ENCODE measurements at regions not wholly inside any gene's neighbourhood (a gene's known extent, or its start where the extent isn't known, plus 50 kb on each side); places are given as distances from the start of the nearest gene placed in this dataset.

GRCh38 chr1:239630767-239631166, 244.4 kb downstream of the CHRM3 start:
- 71 to 83% methylated on average over 2 of the region's 3 CpGs for WGBS, 2 donors
- Histone ChIP-seq H3K9me3 (no peaks in the 10 kb centered on the region), H3K27me3 (no peaks in the 10 kb centered on the region), H3K27ac (no peak overlapping the region), H3K36me3 (no peaks in the 10 kb centered on the region), H3K4me1 (no peaks in the 10 kb centered on the region), H3K4me3 (no peak overlapping the region)
- DNase-seq, result no peak
- no peak for TF ChIP-seq POLR2A (IDR thresholded peaks at IDR 0.05)
- TF ChIP-seq CTCF (IDR thresholded peaks at IDR 0.05), result no peak
- intact Hi-C loops (cut with DNase I), result no loop called here

- TF ChIP-seq CTCF (IDR thresholded peaks at IDR 0.05), result no peak
- TF ChIP-seq POLR2A (IDR thresholded peaks at IDR 0.05), result no peak
- no peak for DNase-seq
Measured at GRCh38 chr1:239633432-239633831, 247.1 kb downstream of the CHRM3 start.

GRCh38 chr1:239635276-239635675, 248.9 kb downstream of the CHRM3 start:
- no peak for TF ChIP-seq POLR2A (IDR thresholded peaks at IDR 0.05)
- no peak for TF ChIP-seq CTCF (IDR thresholded peaks at IDR 0.05)
- intact Hi-C loops (cut with DNase I), result no loop called here

More at GRCh38 chr1:239633432-239633831, 247.1 kb downstream of the CHRM3 start:
- Histone ChIP-seq H3K4me1 (no peaks in the 10 kb centered on the region), H3K27me3 (no peaks in the 10 kb centered on the region), H3K36me3 (no peaks in the 10 kb centered on the region), H3K27ac (no peak overlapping the region), H3K9me3 (no peaks in the 10 kb centered on the region), H3K4me3 (no peak overlapping the region)
- intact Hi-C loops (cut with DNase I), result no loop called here
- 76 to 85% methylated on average over 4 of the region's 4 CpGs for WGBS, 2 donors

GRCh38 chr1:239636347-239636746, 250.0 kb downstream of the CHRM3 start:
- no peak for DNase-seq
- Histone ChIP-seq H3K9me3 (no peaks in the 10 kb centered on the region), H3K27me3 (no peaks in the 10 kb centered on the region), H3K36me3 (no peaks in the 10 kb centered on the region), H3K4me1 (no peaks in the 10 kb centered on the region), H3K27ac (no peak overlapping the region), H3K4me3 (no peak overlapping the region)
- 41% methylated on average over 3 of the region's 3 CpGs for WGBS, 2 donors
- intact Hi-C loops (cut with DNase I), result no loop called here
- TF ChIP-seq POLR2A (IDR thresholded peaks at IDR 0.05), result no peak
- TF ChIP-seq CTCF (IDR thresholded peaks at IDR 0.05), result no peak

More at GRCh38 chr1:239635276-239635675, 248.9 kb downstream of the CHRM3 start:
- no peaks in the 10 kb centered on the region for H3K9me3 ChIP-seq
- H3K36me3 ChIP-seq, result no peaks in the 10 kb centered on the region
- H3K27me3 ChIP-seq, result no peaks in the 10 kb centered on the region
- no peak overlapping the region for H3K27ac ChIP-seq
- WGBS, 2 donors, result 65 to 67% methylated on average over 2 of the region's 2 CpGs
- H3K4me3 ChIP-seq, result no peak overlapping the region
- no peaks in the 10 kb centered on the region for H3K4me1 ChIP-seq
- no peak for DNase-seq

GRCh38 chr1:239644604-239645003, 258.2 kb downstream of the CHRM3 start:
- H3K27me3 ChIP-seq, result no peaks in the 10 kb centered on the region

More at GRCh38 chr1:239644604-239645003, 258.2 kb downstream of the CHRM3 start:
- intact Hi-C loops (cut with DNase I), result no loop called here
- DNase-seq, result no peak
- Histone ChIP-seq H3K4me3 (no peak overlapping the region), H3K9me3 (no peaks in the 10 kb centered on the region), H3K4me1 (no peaks in the 10 kb centered on the region), H3K36me3 (no peaks in the 10 kb centered on the region), H3K27ac (no peak overlapping the region)
- no peak for TF ChIP-seq CTCF (IDR thresholded peaks at IDR 0.05)
- no peak for TF ChIP-seq POLR2A (IDR thresholded peaks at IDR 0.05)
- 80 to 87% methylated on average over 2 to 3 of the region's 3 CpGs for WGBS, 2 donors

All from esophagus squamous epithelium (tissue), 5 donors.